ENCODE measurements at regions not wholly inside any gene's neighbourhood (a gene's known extent, or its start where the extent isn't known, plus 50 kb on each side); places are given as distances from the start of the nearest gene placed in this dataset.

- Histone ChIP-seq H3K4ac (ENCODE audit: low read depth, low read length) (no peak overlapping the region), H3K56ac (ENCODE audit: insufficient read length, low read depth, low read length) (no peak overlapping the region), H3T11ph (ENCODE audit: low read length) (no peak overlapping the region), H3K9ac (ENCODE audit: extremely low read depth, insufficient read length, low read length) (no peak overlapping the region), H3K14ac (ENCODE audit: insufficient read depth, low read length) (no peak overlapping the region), H3K23me2 (ENCODE audit: insufficient read length, low read depth, low read length, poor library complexity, severe bottlenecking) (no peaks in the 10 kb centered on the region), H2BK120ac (ENCODE audit: low read depth, low read length, poor library complexity, severe bottlenecking) (no peak overlapping the region), H3K4me1 (ENCODE audit: insufficient read depth, low read length) (no peaks in the 10 kb centered on the region), H2BK20ac (ENCODE audit: low read depth, low read length, poor library complexity, severe bottlenecking) (no peak overlapping the region), H3K9me3 (ENCODE audit: control insufficient read depth, low read depth, low read length) (no peaks in the 10 kb centered on the region), H3K27me3 (ENCODE audit: insufficient read depth, low read length) (no peaks in the 10 kb centered on the region), H2AFZ (ENCODE audit: low read length) (no peak overlapping the region), H3K18ac (ENCODE audit: insufficient read length, low read depth, low read length) (no peak overlapping the region), H3K79me2 (ENCODE audit: insufficient read depth, low read length) (no peaks in the 10 kb centered on the region), H3K79me1 (ENCODE audit: insufficient read depth, low read depth, low read length, poor library complexity, severe bottlenecking) (no peaks in the 10 kb centered on the region), H4K5ac (ENCODE audit: insufficient read length, low read depth, low read length) (no peak overlapping the region), H3K23ac (ENCODE audit: insufficient read length, low read depth, low read length) (no peak overlapping the region), H4K8ac (replicated peaks; ENCODE audit: insufficient read length, low read depth, low read length) (no peak overlapping the region), H4K91ac (ENCODE audit: insufficient read length, low read depth, low read length) (no peak overlapping the region), H3K27ac (ENCODE audit: insufficient read length, low read depth, low read length) (no peak overlapping the region), H3K4me2 (ENCODE audit: insufficient read depth, insufficient read length, low read length) (no peak overlapping the region), H4K20me1 (ENCODE audit: control insufficient read depth, insufficient read depth, insufficient read length) (no peaks in the 10 kb centered on the region), H2AK5ac (ENCODE audit: insufficient read length, low read length) (no peak overlapping the region), H2BK12ac (ENCODE audit: insufficient read length, low read depth, low read length) (no peak overlapping the region), H2BK5ac (ENCODE audit: insufficient read length, low read length) (no peak overlapping the region), H2BK15ac (ENCODE audit: low read depth, low read length) (no peak overlapping the region)
- no peak for DNase-seq
- no peaks in the 10 kb centered on the region for H3K36me3 Mint-ChIP-seq (ENCODE audit: insufficient read depth in 1 of 3, low read depth in 3 of 3)
- H3K4me3 Mint-ChIP-seq: no peak overlapping the region
- TF ChIP-seq CTCF (conservative IDR thresholded peaks at IDR 0.05): no peak
- H3K4me1 Mint-ChIP-seq: peaks cover 7 to 27% of the 10 kb centered on the region in 2 experiments
- no CpG with 5 or more reads among the region's 27 CpGs for WGBS (ENCODE audit: extremely low coverage, insufficient read length, low lambda C conversion rate)
- H3K27me3 Mint-ChIP-seq (ENCODE audit: low read depth): peaks cover 57% of the 10 kb centered on the region
- H3K9me3 Mint-ChIP-seq: no peaks in the 10 kb centered on the region
- H3K27ac Mint-ChIP-seq: no peak overlapping the region
Measured at GRCh38 chr11:119920666-119921387, 191.8 kb upstream of the NECTIN1 start.
